GM21360 (cell line): ENCODE measurements at regions not wholly inside any gene's neighbourhood (a gene's known extent, or its start where the extent isn't known, plus 50 kb on each side); places are given as distances from the start of the nearest gene placed in this dataset.

Experiments used
- ATAC-seq: cut with Tn5 transposase; IDR thresholded peaks from one replicate; pipeline ENCODE4 v1.9.1; 2021; ENCODE audit warnings: mild to moderate bottlenecking, moderate library complexity; ENCODE audit not compliant: unreplicated experiment

DNA sequence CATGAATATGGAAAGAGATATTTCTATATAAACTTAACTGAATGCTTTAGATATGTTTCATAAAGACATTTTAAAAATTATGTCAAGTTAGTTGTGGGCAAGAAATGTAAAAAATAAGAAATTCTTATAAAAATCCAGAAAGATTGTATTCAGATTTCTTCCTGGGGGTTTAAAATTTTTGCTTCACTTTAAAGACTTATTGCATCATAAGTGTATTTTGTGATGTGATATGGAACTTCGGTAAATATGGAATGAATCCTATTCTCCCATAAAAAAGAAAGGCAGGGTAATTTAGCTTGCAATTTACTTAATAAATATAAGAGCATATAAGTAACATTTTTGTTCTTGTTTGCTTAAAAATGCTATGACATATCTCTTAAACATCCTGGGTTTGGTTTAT, 104.8 kb upstream of the CWC22 start:
- ATAC-seq: no peak

DNA sequence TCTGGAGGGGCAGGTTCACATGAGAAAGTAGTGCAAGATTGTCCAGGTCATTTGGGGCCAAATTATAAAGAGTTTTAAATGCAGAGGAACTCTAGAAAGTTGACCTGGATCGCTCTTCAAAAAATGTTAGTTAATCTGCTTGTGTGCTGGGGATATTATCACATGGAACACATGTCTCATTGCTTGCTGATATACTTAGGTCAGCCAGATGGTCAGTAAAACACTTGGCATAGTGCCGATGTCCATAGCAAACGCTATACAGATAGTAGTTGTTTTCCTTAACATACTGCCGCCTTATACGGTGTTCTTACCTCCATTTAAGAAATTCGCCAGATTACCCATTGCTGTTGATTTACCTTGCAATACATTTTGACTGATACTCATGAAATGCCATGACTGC, 103.4 kb upstream of the CWC22 start:
- ATAC-seq: no peak

DNA sequence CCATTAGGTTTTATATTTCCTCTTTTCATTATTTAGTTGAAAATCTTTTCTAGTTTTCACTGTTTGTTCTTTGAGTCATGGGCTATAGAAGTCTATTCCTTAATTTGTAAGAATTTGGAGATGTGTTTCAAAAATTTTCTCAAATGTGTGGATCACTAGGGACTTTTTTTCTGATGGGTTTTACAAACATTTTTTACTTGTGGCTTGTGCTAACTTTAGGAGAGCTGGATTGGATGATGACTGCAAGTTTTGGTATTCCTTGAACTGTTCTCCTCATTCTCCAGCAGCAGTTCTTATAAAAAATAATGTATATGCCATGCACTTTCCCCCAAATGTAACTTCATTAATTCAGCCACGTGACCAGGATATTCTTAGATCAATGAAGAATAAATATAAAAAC, 94.7 kb upstream of the CWC22 start:
- ATAC-seq: no peak

DNA sequence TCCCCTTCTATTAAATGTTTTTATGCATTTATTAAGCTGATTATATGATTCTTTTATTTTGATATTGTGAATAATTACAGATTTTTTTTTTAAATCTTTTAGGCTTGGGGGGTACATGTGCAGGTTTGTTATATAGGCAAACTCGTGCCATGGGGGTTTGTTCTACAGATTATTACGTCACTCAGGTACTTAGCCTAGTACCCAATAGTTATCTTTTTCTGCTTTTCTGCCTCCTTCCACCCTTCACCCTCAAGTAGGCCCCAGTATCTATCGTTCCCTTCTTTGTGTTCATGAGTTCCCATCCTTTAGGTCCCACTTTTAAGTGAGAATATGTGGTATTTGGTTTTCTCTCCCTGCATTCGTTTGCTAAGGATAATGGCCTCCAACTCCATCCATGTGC, 92.2 kb upstream of the CWC22 start:
- no peak for ATAC-seq

DNA sequence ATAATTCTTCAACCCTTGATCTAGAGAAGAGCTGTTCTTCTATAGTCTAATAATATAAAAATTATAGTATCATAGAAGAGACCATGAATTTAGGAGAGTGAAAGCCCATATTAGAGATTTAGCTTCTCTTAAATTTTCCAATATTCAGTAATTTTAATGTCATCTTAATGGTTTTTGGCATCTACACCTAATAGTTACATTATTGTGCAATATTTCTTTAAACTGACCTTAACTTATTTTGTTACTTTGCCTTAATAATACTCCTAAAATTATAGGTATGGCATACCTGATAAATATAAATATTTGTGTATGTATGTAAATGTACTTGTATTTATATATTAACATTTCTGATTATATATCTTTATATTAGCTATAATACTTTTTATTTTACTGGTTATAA, 78.0 kb upstream of the CWC22 start:
- no peak for ATAC-seq

DNA sequence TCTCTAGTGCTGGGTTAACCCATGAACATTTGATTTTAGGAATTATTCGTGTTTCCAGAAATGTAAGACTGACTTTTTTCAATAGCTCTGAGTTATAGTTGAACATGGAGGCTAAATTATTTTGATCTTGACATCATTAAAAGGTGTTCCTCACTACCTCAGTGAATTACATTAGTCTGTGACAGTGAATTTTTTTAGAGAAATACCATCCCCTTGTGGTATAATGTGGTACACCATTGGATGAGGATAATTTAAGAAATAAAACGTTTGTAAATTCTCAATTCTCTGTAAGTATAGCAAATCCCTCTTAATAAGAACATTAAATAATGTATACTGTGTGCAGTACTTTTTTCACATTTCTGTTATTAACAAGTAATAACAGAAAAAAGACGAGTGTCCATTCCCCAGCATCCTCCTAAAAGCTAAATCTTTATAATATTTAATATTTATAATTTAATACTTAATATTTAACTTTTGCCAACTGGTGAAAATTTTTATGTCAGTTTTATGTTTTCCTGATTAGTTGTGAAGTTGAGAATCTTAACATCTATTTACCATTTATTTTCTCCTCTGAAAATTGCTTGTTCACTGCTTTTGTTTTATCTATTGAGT, 70.3 kb upstream of the CWC22 start:
- no peak for ATAC-seq

DNA sequence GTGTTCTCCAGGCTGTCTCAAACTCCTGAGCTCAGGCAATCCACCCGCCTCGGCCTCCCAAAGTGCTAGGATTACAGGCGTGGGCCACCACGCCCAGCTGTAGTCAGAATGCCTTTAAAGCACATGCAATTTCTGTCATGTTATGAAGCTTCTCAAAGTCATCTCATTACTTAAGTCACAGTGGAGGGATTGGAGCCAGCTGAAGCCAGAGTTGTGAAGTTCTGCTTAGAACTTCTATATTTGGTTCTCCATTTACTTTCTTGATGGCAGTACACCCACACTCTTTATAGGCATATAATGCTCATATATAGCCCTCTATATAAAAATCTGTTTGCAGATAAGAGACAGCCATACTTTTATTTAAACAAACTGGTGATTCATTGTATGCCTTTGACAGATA, 68.8 kb upstream of the CWC22 start:
- ATAC-seq: no peak

DNA sequence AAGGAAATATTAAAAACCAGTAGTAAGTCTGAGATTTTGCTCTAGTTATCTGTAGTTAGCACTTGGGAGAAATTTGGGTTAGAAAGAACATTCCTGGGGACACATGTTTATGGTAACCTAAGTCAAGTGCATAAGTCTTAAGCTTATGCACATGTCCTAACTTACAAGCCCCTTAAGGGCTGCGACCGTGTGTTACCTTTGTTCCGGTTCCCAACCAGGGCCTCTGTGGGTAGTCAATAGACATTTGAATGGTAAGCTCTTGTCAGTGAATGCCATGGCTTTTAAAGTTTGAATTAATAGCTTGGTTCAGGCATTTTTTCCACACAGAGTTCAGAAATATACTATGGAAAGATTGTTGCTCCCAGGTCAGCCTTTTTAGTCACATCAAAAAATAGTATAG, 64.7 kb upstream of the CWC22 start:
- ATAC-seq: no peak

DNA sequence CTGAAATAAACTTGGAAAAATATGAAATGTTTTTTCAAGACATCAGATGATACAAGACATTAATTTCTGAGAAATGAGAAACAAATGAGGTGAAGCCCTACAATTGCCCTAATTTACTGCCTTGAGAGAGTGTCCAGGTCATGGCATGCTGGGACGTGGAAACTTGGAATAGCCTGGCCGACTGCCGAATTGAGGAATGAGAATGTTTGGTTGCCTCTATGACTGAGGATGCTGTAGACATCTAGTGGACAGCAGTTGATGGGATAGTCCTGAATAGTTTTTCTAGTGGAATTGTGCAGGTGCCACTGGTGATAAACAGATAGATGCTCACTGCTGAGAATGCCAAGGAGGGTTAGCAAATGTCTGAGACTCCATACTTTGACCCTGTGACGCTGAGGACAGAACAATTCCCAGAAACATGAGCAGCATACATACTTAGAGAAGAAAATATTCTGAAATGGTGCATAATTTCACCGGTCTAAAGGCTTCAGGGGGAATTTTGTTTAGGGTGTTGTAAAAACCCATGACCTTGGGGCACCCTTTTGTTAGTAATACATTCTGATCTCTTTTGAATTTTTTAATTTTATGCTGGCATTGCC, 56.5 kb upstream of the CWC22 start:
- ATAC-seq: no peak

DNA sequence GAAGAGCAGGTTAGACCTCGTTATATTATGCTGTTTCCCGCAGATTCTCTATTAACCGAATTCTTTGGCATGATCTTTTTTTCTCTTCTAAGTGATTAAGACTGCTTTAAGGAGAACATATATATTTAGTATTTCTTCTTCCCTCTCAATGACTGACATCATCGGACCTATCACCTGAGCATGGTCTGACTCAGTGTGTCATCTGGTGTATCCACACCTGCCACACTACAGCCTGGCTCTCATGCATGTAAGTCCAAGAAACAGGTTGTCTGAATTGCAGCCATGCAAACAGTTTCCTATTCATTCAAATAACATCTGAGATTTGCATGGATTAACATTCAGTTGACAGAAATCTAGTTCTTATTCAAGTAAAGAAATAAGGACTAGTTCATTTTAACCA, 55.1 kb upstream of the CWC22 start:
- no peak for ATAC-seq

DNA sequence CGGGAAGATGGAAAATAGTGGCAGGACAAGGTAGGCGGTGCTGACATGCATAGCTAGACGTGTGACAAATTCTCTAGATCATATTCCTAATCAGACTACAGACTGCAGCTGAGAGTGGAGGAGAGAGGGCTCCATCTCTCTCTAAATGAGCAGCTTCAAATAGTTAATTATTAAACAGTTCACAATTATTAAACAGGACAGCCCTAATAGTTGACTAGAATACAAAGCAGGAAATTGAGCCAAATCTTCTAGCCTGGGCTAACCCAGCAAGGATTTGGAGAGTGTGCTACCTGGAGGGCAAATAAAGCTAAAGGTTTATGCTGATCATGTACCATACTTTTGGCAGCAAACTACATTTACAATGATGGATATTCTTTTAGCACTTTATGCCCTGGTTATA, 54.4 kb upstream of the CWC22 start:
- no peak for ATAC-seq

DNA sequence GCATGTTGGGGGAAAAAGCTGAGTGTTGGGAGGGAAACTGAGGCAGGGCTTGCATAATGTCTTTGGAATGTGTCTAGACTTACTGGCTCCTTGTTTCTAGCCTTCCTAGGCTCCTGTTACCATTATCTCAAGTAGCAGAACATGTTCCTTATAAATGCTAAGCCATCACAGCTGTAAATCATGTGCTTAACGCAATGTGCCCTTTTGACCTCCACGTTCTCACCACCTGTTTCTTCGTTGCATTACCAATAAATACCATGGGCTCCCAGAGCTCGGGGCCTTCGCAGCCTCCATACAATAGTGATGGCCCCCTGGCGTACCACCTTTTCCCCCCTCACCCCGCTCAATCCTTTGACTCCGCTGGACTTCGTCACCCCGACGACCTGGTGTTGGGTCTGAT, 54.0 kb upstream of the CWC22 start:
- no peak for ATAC-seq

DNA sequence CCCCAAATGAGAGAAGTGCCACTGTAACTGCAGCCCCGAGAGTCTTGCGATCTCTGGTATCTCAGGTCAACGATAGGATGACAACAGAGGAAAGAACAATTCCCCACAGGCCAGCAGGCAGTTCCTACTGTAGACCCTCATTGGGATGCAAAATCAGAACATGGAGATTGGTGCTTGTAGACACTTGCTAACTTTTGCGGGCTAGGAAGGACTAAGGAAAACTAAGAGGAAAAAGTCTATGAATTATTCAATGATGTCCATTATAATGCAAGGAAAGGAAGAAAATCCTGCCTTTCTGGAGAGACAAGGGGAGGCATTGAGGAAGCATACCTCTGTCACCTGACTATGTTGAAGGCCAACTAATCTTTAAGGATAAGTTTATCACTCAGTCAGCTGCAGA, 51.9 kb upstream of the CWC22 start:
- no peak for ATAC-seq

DNA sequence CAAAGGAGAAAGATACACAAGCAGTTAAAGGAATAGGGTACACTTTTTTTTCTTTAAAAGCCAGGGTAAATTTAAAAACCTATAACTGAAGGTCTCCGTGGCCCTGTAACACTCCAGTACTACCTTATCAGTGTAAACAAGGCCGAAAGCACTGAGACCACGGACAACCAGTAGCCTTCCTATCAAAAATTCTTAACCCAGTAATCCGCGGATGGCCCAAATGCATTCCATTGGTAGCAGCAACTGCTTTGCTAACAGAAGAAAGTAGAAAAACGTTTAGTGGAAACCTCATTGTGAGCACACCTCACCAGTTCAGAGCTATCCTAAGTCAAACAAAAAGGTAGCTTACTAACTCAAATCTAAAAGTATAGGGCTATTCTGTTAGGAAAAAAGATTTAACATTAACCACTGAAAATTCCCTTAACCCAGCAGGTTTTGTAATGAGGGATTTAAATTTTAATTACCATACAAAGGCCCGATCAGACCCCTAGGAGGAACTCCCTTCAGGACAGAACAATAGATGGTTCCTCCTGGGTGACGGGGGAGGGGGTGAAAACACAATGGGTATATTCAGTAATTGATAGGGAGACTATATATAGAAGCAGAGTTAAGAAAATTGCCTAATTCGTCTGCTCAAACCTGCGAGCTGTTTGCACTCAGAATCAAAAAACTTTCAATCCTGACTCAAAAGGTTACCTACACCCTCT, 50.8 kb upstream of the CWC22 start:
- ATAC-seq: no peak
